ENCODE measurements at regions not wholly inside any gene's neighbourhood (a gene's known extent, or its start where the extent isn't known, plus 50 kb on each side); places are given as distances from the start of the nearest gene placed in this dataset.

GRCh38 chr12:30437044-30437443 lies 258.6 kb downstream of the IPO8 start:
- peaks cover 5% of the 10 kb centered on the region for H3K27me3 Mint-ChIP-seq (ENCODE audit: low read depth)
- no peak for TF ChIP-seq CTCF (IDR thresholded peaks at IDR 0.05; ENCODE audit: unreplicated experiment)
- DNase-seq (ENCODE audit: low spot score in 2 of 2, unreplicated experiment in 2 of 2) = no peak
- H3K4me1 Mint-ChIP-seq = peaks cover 28% of the 10 kb centered on the region
- no peak overlapping the region for H3K4me3 Mint-ChIP-seq
- no peak overlapping the region for H3K27ac Mint-ChIP-seq
- no peaks in the 10 kb centered on the region for H3K9me3 Mint-ChIP-seq
- H3K36me3 Mint-ChIP-seq = no peaks in the 10 kb centered on the region

GRCh38 chr12:30428098-30428497 lies 267.6 kb downstream of the IPO8 start:
- TF ChIP-seq CTCF (IDR thresholded peaks at IDR 0.05; ENCODE audit: unreplicated experiment) = no peak
- no peaks in the 10 kb centered on the region for H3K27me3 Mint-ChIP-seq (ENCODE audit: low read depth)
- H3K27ac Mint-ChIP-seq = no peak overlapping the region
- no peaks in the 10 kb centered on the region for H3K4me1 Mint-ChIP-seq
- peaks cover 26% of the 10 kb centered on the region for H3K9me3 Mint-ChIP-seq
- H3K4me3 Mint-ChIP-seq = no peak overlapping the region
- DNase-seq (ENCODE audit: low spot score in 2 of 2, unreplicated experiment in 2 of 2) = no peak
- no peaks in the 10 kb centered on the region for H3K36me3 Mint-ChIP-seq

GRCh38 chr12:30427555-30427954 lies 268.1 kb downstream of the IPO8 start:
- H3K36me3 Mint-ChIP-seq = no peaks in the 10 kb centered on the region
- H3K4me1 Mint-ChIP-seq = no peaks in the 10 kb centered on the region
- no peak for TF ChIP-seq CTCF (IDR thresholded peaks at IDR 0.05; ENCODE audit: unreplicated experiment)
- peaks cover 31% of the 10 kb centered on the region for H3K9me3 Mint-ChIP-seq
- H3K27me3 Mint-ChIP-seq (ENCODE audit: low read depth) = no peaks in the 10 kb centered on the region
- H3K4me3 Mint-ChIP-seq = no peak overlapping the region
- DNase-seq (ENCODE audit: low spot score in 2 of 2, unreplicated experiment in 2 of 2) = no peak
- H3K27ac Mint-ChIP-seq = no peak overlapping the region

- no peak for DNase-seq (ENCODE audit: low spot score in 2 of 2, unreplicated experiment in 2 of 2)
- no peak overlapping the region for H3K4me3 Mint-ChIP-seq
- TF ChIP-seq CTCF (IDR thresholded peaks at IDR 0.05; ENCODE audit: unreplicated experiment) = no peak
- no peak overlapping the region for H3K27ac Mint-ChIP-seq
- H3K9me3 Mint-ChIP-seq = peaks cover 31% of the 10 kb centered on the region
- H3K4me1 Mint-ChIP-seq = no peaks in the 10 kb centered on the region
- H3K27me3 Mint-ChIP-seq (ENCODE audit: low read depth) = no peaks in the 10 kb centered on the region
- H3K36me3 Mint-ChIP-seq = no peaks in the 10 kb centered on the region
These were observed 270.2 kb downstream of the IPO8 start for GRCh38 chr12:30425445-30425844.

- Mint-ChIP-seq H3K9me3 (peaks cover 24% of the 10 kb centered on the region), H3K27ac (no peak overlapping the region), H3K36me3 (no peaks in the 10 kb centered on the region), H3K27me3 (ENCODE audit: low read depth) (no peaks in the 10 kb centered on the region), H3K4me3 (no peak overlapping the region), H3K4me1 (no peaks in the 10 kb centered on the region)
- no peak for DNase-seq (ENCODE audit: low spot score in 2 of 2, unreplicated experiment in 2 of 2)
- TF ChIP-seq CTCF (IDR thresholded peaks at IDR 0.05; ENCODE audit: unreplicated experiment) = no peak
These were observed 272.3 kb downstream of the IPO8 start for GRCh38 chr12:30423330-30423729.

- Mint-ChIP-seq H3K36me3 (no peaks in the 10 kb centered on the region), H3K9me3 (peaks cover 24% of the 10 kb centered on the region), H3K4me3 (no peak overlapping the region), H3K27ac (no peak overlapping the region), H3K4me1 (no peaks in the 10 kb centered on the region), H3K27me3 (ENCODE audit: low read depth) (no peaks in the 10 kb centered on the region)
- TF ChIP-seq CTCF (IDR thresholded peaks at IDR 0.05; ENCODE audit: unreplicated experiment) = no peak
- no peak for DNase-seq (ENCODE audit: low spot score in 2 of 2, unreplicated experiment in 2 of 2)
These were observed 272.8 kb downstream of the IPO8 start for GRCh38 chr12:30422844-30423243.

Measured in mesothelial cell of epicardium (in vitro differentiated cells).